Psoas muscle (tissue), 7 donors: ENCODE measurements at regions not wholly inside any gene's neighbourhood (a gene's known extent, or its start where the extent isn't known, plus 50 kb on each side); places are given as distances from the start of the nearest gene placed in this dataset.

Source experiments
- ATAC-seq, 4 donors: fragments of 200-7000 bp; cut with Tn5 transposase; one replicate each; pipeline ENCODE4 v1.9.1; 2020; ENCODE audit warnings: moderate library complexity in 3 of 4, mild to moderate bottlenecking in 2 of 4
- DNase-seq, 2 donors: peaks; one replicate each; pipeline ENCODE4 v3.0.0-alpha.2; 2020
- H3K27ac ChIP-seq: fragments of 200-600 bp; one replicate; pipeline ENCODE4 v1.8.0; 2022
- H3K27me3 ChIP-seq, 3 donors: fragments of 200-600 bp in 1 of 3; one replicate each; pipeline versions ENCODE4 v1.6.1 to v1.8.0; 2013 to 2022; ENCODE audit warnings: low read length in 2 of 3, mild to moderate bottlenecking in 2 of 3, moderate library complexity in 1 of 3; ENCODE audit not compliant: insufficient read depth in 3 of 3
- H3K36me3 ChIP-seq, 2 donors: fragments of 200-600 bp in 1 of 2; one replicate each; pipeline versions ENCODE4 v1.6.1 to v1.8.0; 2013 to 2022; ENCODE audit warnings: low read depth in 1 of 2, mild to moderate bottlenecking in 1 of 2, moderate library complexity in 1 of 2; ENCODE audit not compliant: insufficient read depth in 1 of 2
- H3K4me1 ChIP-seq: fragments of 200-600 bp; one replicate; pipeline ENCODE4 v1.8.0; 2022
- H3K4me3 ChIP-seq: fragments of 200-600 bp; one replicate; pipeline ENCODE4 v1.8.0; 2022; ENCODE audit warnings: mild to moderate bottlenecking
- H3K9me3 ChIP-seq: fragments of 200-600 bp; one replicate; pipeline ENCODE4 v1.8.0; 2022
- WGBS, 3 donors: extraction: QIAGEN DNeasy Blood & Tissue Kit; methylation state at CpG; one replicate each; pipeline versions ENCODE4 v1.1.6 to v1.1.7; 2013; 5-methylcytosine and 5-hydroxymethylcytosine counted together
- intact Hi-C, 2 donors: fragments of 100-400 bp; cut with DNase I; formaldehyde crosslinking; loops; one replicate each; pipeline versions ENCODE4 v1.11.0 to v1.14.2; 2022
- TF ChIP-seq, protein P1 (sequence below): fragments of 200-600 bp; IDR thresholded peaks from one replicate; pipeline ENCODE4 v1.8.0; 2022; ENCODE audit warnings: antibody characterized with exemption
- donor health status: healthy with polysubstance abuse.
- donor health status: DM: no; HTN: no; CAD: no; lungs with moderate emphysema.
- donor health status: Bipolar disorder and iron deficiency.
- donor health status: healthy.
- donor health status: DM: yes; HTN: yes; CAD: no.
- donor health status: DM: no; HTN: no; CAD: no.
- donor health status: DM: yes; HTN: yes; CAD: no.

DNA sequence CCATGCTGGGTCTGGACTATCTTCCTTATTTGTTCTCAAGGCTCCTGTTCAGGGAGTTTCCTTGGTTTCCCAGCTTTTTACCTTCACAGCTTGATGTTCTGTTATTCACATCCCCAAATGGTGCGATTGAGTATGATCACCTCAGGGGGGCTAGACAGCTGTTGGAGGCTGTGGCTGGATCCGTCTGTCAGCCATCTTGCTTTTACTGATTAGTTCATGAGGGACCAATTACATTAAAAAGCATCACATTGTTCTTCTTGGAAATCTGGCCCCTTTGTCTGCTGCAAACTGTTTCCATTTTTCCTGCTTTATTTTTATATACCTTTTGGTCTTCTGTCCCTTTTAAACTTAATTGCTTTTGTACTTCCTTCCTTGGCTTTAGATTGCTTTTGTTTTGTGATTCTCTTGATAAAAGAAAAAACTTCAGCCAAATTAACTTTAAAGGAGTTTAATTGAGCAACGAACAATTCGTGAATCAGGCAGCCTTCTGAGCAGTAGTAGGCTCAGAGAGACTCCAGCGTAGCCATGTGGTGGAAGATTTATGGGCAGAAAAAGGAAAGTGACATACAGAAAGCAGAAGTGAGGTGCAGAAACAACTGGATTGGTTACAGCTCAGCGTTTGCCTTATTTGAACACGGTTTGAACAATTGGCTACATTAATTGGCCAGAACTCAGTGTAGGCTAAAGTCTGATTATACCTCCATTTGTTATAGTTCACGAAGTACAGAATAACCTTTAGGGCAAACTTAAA lies 208.7 kb downstream of the AEBP2 start:
- intact Hi-C loops: no loop called here
- 39 to 42% (median 41%) methylated on average over 8 of the region's 8 CpGs for WGBS, 3 donors
- ATAC-seq: no peak
- no peak overlapping the region for H3K4me3 ChIP-seq
- H3K9me3 ChIP-seq: no peaks in the 10 kb centered on the region
- no peaks in the 10 kb centered on the region for H3K36me3 ChIP-seq
- no peaks in the 10 kb centered on the region for H3K4me1 ChIP-seq
- H3K27me3 ChIP-seq: no peaks in the 10 kb centered on the region
- no peak for DNase-seq
- TF ChIP-seq, protein P1, sequence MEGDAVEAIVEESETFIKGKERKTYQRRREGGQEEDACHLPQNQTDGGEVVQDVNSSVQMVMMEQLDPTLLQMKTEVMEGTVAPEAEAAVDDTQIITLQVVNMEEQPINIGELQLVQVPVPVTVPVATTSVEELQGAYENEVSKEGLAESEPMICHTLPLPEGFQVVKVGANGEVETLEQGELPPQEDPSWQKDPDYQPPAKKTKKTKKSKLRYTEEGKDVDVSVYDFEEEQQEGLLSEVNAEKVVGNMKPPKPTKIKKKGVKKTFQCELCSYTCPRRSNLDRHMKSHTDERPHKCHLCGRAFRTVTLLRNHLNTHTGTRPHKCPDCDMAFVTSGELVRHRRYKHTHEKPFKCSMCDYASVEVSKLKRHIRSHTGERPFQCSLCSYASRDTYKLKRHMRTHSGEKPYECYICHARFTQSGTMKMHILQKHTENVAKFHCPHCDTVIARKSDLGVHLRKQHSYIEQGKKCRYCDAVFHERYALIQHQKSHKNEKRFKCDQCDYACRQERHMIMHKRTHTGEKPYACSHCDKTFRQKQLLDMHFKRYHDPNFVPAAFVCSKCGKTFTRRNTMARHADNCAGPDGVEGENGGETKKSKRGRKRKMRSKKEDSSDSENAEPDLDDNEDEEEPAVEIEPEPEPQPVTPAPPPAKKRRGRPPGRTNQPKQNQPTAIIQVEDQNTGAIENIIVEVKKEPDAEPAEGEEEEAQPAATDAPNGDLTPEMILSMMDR: no peak
- no peak overlapping the region for H3K27ac ChIP-seq

DNA sequence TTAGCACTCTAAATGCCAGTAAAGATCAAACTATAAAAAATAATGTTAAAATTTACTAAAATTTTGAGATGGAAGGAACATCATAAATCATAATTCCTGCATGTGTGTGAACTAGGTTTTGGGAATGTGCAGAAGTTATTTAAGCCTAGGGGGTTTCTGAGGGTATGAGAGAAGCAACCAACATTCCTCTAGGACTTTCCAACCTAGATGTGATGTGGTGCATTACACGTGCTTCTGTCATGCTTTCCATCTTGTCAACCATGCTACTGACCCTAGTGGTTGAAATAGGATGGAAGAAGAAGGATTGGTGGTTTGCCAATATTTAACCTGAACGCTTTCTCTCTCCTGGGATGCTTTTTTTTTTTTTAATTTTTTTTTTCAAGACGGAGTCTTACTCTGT lies 209.3 kb downstream of the AEBP2 start:
- Histone ChIP-seq H3K4me3 (no peak overlapping the region), H3K27ac (no peak overlapping the region), H3K4me1 (no peaks in the 10 kb centered on the region), H3K36me3 (no peaks in the 10 kb centered on the region), H3K27me3 (no peaks in the 10 kb centered on the region), H3K9me3 (no peaks in the 10 kb centered on the region)
- DNase-seq (no peak), ATAC-seq (no peak)
- WGBS, 3 donors: 81 to 90% (median 84%) methylated on average over 3 of the region's 3 CpGs
- intact Hi-C loops: no loop called here
- TF ChIP-seq, protein P1: no peak

DNA sequence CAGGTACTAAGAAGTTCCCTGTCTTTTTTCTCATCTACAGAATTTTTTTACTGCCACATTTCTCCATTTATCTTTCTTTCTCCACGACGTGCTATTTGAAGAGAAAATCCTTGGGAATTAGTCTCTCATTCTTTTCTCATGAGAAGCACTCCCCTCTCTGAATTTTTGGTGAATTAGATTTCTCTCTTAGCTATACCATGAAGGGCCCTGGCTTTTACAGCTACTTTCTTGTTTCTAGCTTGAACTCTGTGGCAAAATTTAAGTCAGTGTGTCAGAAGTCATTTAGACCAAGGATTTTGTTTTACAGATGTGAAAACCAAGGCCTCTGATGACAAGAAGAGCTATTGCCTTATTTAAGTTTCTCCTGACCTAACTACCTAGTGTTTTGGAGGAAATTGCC lies 213.1 kb downstream of the AEBP2 start:
- no peak overlapping the region for H3K27ac ChIP-seq
- no peak for DNase-seq
- intact Hi-C loops: no loop called here
- H3K36me3 ChIP-seq: no peaks in the 10 kb centered on the region
- no peaks in the 10 kb centered on the region for H3K27me3 ChIP-seq
- ATAC-seq: no peak
- 16 to 37% (median 20%) methylated on average over 2 of the region's 2 CpGs for WGBS, 3 donors
- H3K4me3 ChIP-seq: no peak overlapping the region
- TF ChIP-seq, protein P1: no peak
- no peaks in the 10 kb centered on the region for H3K4me1 ChIP-seq
- no peaks in the 10 kb centered on the region for H3K9me3 ChIP-seq

DNA sequence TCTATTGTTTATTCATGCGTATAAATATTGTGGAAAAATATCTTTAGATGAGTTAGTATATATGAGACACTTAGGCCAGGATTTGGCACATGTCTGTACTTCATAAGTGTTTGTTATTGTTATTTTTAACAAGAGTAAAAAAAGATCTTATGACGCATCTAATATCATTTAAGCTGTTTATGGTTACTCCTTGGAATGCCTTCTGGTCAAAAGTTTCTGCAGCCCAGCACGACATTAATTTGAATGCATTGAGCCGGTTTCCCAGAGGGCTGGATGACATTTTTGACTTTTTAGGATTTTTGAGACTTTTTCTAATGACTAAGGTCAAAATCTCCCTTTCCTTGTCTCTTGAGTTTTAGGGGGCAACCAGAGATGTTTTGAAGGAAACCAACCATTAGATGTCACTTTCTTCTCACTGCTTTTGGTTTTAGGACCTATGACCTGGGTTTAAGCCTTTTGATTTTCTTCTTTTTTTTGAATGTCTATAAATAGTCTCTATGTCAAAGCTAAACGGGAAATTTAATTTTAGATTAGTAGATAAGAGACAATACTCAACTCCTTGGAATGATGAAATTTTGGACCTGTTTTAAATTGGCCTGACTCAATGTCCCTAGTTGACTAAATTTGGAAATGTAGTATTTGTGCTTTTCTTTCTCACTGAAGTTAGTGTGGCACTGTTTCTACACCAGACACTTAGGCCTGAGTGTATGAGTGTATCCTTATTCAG lies 215.5 kb downstream of the AEBP2 start:
- no peak for ATAC-seq
- no peak overlapping the region for H3K27ac ChIP-seq
- H3K36me3 ChIP-seq: no peaks in the 10 kb centered on the region
- no peaks in the 10 kb centered on the region for H3K4me1 ChIP-seq
- H3K9me3 ChIP-seq: no peaks in the 10 kb centered on the region
- WGBS, 3 donors: 70 to 75% (median 73%) methylated on average over 5 of the region's 5 CpGs
- H3K4me3 ChIP-seq: no peak overlapping the region
- DNase-seq: no peak
- TF ChIP-seq, protein P1: no peak
- intact Hi-C loops: no loop called here
- H3K27me3 ChIP-seq: no peaks in the 10 kb centered on the region
